Neuronal stem cell (in vitro differentiated cells): ENCODE measurements at regions not wholly inside any gene's neighbourhood (a gene's known extent, or its start where the extent isn't known, plus 50 kb on each side); places are given as distances from the start of the nearest gene placed in this dataset.

Source experiments
- DNase-seq: peaks from one replicate; pipeline ENCODE4 v3.0.0-alpha.2; 2013; ENCODE audit warnings: low spot score
- H2AFZ ChIP-seq: one replicate; pipeline ENCODE4 v1.6.1; 2013; ENCODE audit warnings: mild to moderate bottlenecking, low read length, inconsistent platforms
- H2AK5ac ChIP-seq: 2 replicates; pipeline ENCODE4 v1.6.1; 2013; ENCODE audit warnings: low read depth, mild to moderate bottlenecking, inconsistent platforms, low read length, moderate library complexity, mixed read lengths
- H2BK120ac ChIP-seq: 2 replicates; pipeline ENCODE4 v1.6.1; 2013; ENCODE audit warnings: low read depth, mild to moderate bottlenecking, inconsistent platforms, low read length, moderate library complexity, mixed read lengths
- H2BK12ac ChIP-seq: one replicate; pipeline ENCODE4 v1.6.1; 2013; ENCODE audit warnings: low read length, inconsistent platforms
- H2BK15ac ChIP-seq: 2 replicates; pipeline ENCODE4 v1.6.1; 2013; ENCODE audit warnings: mild to moderate bottlenecking, low read length, inconsistent platforms, mixed read lengths
- H2BK5ac ChIP-seq: one replicate; pipeline ENCODE4 v1.6.1; 2013; ENCODE audit warnings: inconsistent platforms, mild to moderate bottlenecking, low read length, moderate library complexity
- H3K14ac ChIP-seq: one replicate; pipeline ENCODE4 v1.6.1; 2013; ENCODE audit warnings: low read length, inconsistent platforms
- H3K18ac ChIP-seq: 2 replicates; pipeline ENCODE4 v1.6.1; 2013; ENCODE audit warnings: low read length, inconsistent platforms
- H3K23ac ChIP-seq: 2 replicates; pipeline ENCODE4 v1.6.1; 2013; ENCODE audit warnings: low read depth, mild to moderate bottlenecking, mixed read lengths, low read length, inconsistent platforms; ENCODE audit not compliant: poor library complexity
- H3K27ac ChIP-seq: replicated peaks from 3 replicates; pipeline ENCODE4 v1.5.1; 2013; ENCODE audit warnings: low read length, inconsistent platforms
- H3K27me3 ChIP-seq, 3 experiments: 2 replicates each; pipeline ENCODE4 v1.6.1; 2013; ENCODE audit warnings: low read length in 3 of 3, mild to moderate bottlenecking in 2 of 3, inconsistent platforms in 1 of 3, low read depth in 1 of 3, mixed read lengths in 1 of 3, moderate library complexity in 1 of 3; ENCODE audit not compliant: control insufficient read depth in 3 of 3, insufficient read depth in 3 of 3
- H3K36me3 ChIP-seq, 2 donors: replicated peaks in 1 of 2; 2 replicates each; pipeline ENCODE4 v1.6.1; 2013; ENCODE audit warnings: low read length in 2 of 2; ENCODE audit not compliant: control insufficient read depth in 2 of 2, insufficient read depth in 2 of 2
- H3K4ac ChIP-seq: 2 replicates; pipeline ENCODE4 v1.6.1; 2013; ENCODE audit warnings: inconsistent platforms, mild to moderate bottlenecking, low read length, moderate library complexity
- H3K4me1 ChIP-seq, 2 donors: 1 replicate in 1 of 2; 2 replicates in 1 of 2; pipeline ENCODE4 v1.6.1; 2013; ENCODE audit warnings: low read length in 2 of 2, low read depth in 1 of 2; ENCODE audit not compliant: control insufficient read depth in 2 of 2, insufficient read depth in 1 of 2
- H3K4me2 ChIP-seq: one replicate; pipeline ENCODE4 v1.6.1; 2013; ENCODE audit warnings: mild to moderate bottlenecking, low read length, inconsistent platforms; ENCODE audit not compliant: insufficient read depth, poor library complexity, severe bottlenecking
- H3K4me3 ChIP-seq, 2 donors: 2 replicates each; pipeline ENCODE4 v1.5.1; 2013; ENCODE audit warnings: low read length in 2 of 2, mild to moderate bottlenecking in 2 of 2, inconsistent platforms in 1 of 2, moderate library complexity in 1 of 2
- H3K79me1 ChIP-seq: one replicate; pipeline ENCODE4 v1.6.1; 2013; ENCODE audit warnings: low read depth, mild to moderate bottlenecking, inconsistent platforms, low read length, moderate library complexity
- H3K9ac ChIP-seq: one replicate; pipeline ENCODE4 v1.6.1; 2013; ENCODE audit warnings: mild to moderate bottlenecking, low read depth, low read length, inconsistent platforms; ENCODE audit not compliant: poor library complexity
- H3K9me3 ChIP-seq, 2 donors: replicated peaks in 1 of 2; 2 replicates each; pipeline versions ENCODE3 to v1.6.1; 2013; ENCODE audit warnings: low read length in 2 of 2, mild to moderate bottlenecking in 2 of 2, inconsistent platforms in 1 of 2, low read depth in 1 of 2, mixed read lengths in 1 of 2, moderate library complexity in 1 of 2; ENCODE audit not compliant: control insufficient read depth in 2 of 2, insufficient read depth in 1 of 2
- H4K8ac ChIP-seq: one replicate; pipeline ENCODE4 v1.6.1; 2013; ENCODE audit warnings: low read depth, mild to moderate bottlenecking, inconsistent platforms, low read length, moderate library complexity
- H4K91ac ChIP-seq: one replicate; pipeline ENCODE4 v1.6.1; 2013; ENCODE audit warnings: low read length, low read depth, mild to moderate bottlenecking, inconsistent platforms; ENCODE audit not compliant: poor library complexity
- WGBS, 2 donors: extraction: QIAGEN DNeasy Blood & Tissue Kit; methylation state at CpG; one replicate each; pipeline ENCODE4 v1.1.7; 2013; ENCODE audit warnings: missing lambda C conversion rate in 2 of 2, mixed read lengths in 1 of 2; ENCODE audit not compliant: insufficient read length in 2 of 2, insufficient replicate concordance in 1 of 2; ENCODE audit errors: extremely low coverage in 2 of 2; 5-methylcytosine and 5-hydroxymethylcytosine counted together

DNA sequence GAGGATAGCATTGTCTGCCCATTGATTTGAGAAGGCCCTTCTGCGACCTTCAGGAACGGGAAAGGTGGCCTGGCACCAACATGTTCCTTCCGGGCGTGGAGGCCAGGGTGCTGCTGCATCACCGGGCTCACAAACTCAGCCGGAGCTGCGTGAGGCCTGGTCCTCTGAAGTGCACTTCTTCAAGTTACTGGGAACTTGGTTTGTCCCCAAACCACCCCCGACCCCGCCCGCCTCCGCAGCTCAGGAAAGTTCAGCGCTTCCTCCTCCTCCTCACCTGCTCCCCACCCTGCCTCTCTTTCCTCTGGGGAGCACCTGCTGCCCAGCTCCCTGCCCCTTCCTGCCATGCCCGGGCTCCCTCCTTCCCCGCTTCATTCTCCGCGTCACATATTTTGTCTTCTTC, 116.0 kb upstream of the LRPAP1 start:
- H3K9ac ChIP-seq, result no peak overlapping the region
- peak overlapping the region; percentile 37 for H3K23ac ChIP-seq
- peaks cover 0 to 1% of the 10 kb centered on the region in 2 donors for H3K9me3 ChIP-seq
- no peak overlapping the region for H2BK15ac ChIP-seq
- H4K8ac ChIP-seq, result no peak overlapping the region
- H2BK5ac ChIP-seq, result no peak overlapping the region
- no peak overlapping the region for H3K4ac ChIP-seq
- DNase-seq, result no peak
- no peak overlapping the region for H3K18ac ChIP-seq
- no peak overlapping the region for H2AFZ ChIP-seq
- no peak overlapping the region for H3K27ac ChIP-seq
- H4K91ac ChIP-seq, result no peak overlapping the region
- H3K27me3 ChIP-seq, result peaks cover 0 to 29% (median 0%) of the 10 kb centered on the region in 3 experiments
- H3K4me2 ChIP-seq, result no peak overlapping the region
- H3K4me3 ChIP-seq, result no peak overlapping the region
- no peak overlapping the region for H2BK120ac ChIP-seq
- H3K79me1 ChIP-seq, result peaks cover under 1% of the 10 kb centered on the region
- H3K14ac ChIP-seq, result no peak overlapping the region
- H3K36me3 ChIP-seq, result no peaks in the 10 kb centered on the region
- peaks cover 0 to 4% of the 10 kb centered on the region in 2 donors for H3K4me1 ChIP-seq
- no CpG with 5 or more reads among the region's 16 CpGs for WGBS, 2 donors
- no peak overlapping the region for H2BK12ac ChIP-seq
- no peak overlapping the region for H2AK5ac ChIP-seq

DNA sequence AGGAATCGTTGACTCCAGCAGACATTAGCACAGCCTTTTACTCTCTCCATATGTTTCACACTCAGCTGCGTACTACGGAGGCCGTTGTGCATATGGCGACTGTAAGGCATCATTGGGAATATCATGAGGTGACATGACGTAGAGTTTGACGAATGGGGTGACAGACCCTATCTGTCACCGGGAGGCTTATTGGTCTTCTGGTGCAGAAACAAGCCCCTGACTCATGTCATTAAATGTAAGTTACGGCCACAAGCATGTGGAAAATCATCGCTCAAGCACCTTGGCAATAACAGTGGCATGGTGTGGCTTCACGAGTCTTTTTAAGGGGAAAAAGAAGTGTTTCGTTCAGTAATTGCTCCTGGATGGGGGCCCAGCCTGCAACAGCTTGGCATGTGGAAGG, 115.2 kb upstream of the LRPAP1 start:
- Histone ChIP-seq H3K4me2 (no peak overlapping the region), H3K9me3 (peaks cover 0 to 1% of the 10 kb centered on the region in 2 donors), H4K91ac (no peak overlapping the region), H2BK12ac (no peak overlapping the region), H3K9ac (no peak overlapping the region), H4K8ac (no peak overlapping the region), H3K18ac (no peak overlapping the region), H3K4me3 (no peak overlapping the region), H3K23ac (no peak overlapping the region), H3K27ac (no peak overlapping the region), H3K4me1 (peaks cover 0 to 6% of the 10 kb centered on the region in 2 donors), H3K36me3 (no peaks in the 10 kb centered on the region), H2BK120ac (no peak overlapping the region), H2BK5ac (no peak overlapping the region), H3K79me1 (peaks cover 2% of the 10 kb centered on the region), H2BK15ac (no peak overlapping the region), H2AFZ (no peak overlapping the region), H3K4ac (no peak overlapping the region), H2AK5ac (no peak overlapping the region), H3K27me3 (peaks cover 0 to 29% (median 0%) of the 10 kb centered on the region in 3 experiments), H3K14ac (no peak overlapping the region)
- no peak for DNase-seq
- WGBS, 2 donors, result no CpG with 5 or more reads among the region's 12 CpGs

DNA sequence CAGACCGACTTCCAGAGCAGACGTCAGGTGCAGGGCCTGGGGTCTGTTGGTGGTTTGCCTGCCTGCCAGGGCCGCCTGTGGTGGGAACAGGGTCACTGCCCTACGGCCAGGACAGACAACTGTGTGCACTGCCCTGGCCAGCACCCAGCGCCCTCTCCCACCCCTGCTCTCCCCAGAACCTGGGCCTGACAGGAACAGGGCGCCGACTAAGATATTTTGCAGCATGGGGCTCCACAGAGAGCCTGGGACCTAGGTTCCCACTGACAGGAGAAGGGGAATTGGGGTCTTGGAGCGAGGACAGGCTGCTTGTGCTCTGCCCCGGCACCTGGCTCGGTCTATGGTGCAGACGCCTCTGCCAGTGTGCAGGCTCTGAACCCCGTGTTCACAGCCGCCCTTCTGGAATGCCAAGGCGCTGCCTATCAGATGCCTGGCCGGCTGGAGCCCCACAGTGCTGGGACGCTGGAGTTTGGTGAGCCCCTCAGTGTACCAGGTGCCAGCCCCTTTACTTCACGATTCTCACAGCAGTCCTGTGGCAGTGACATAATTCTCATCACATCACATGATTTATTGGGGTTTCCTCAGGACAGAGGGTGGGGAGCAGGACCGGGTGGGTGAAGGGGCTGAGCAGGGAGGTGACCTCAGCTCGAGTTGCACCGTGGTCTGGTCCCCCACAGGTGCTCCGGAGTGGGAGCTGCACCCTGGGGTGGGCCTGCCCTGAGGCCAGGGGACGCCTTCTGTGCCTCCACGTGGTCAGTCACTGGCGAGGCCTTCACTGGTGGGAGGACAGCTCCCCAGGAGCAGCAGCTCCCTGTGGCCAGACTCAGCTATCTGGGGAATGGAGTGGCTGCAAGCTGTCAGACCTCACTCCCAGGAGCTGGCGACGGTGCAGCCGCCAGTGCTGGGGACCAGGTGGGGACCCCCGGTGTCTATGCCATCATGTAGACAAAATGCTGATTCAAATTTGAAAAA, 113.8 kb upstream of the LRPAP1 start:
- H2AK5ac ChIP-seq, result peak overlapping the region; percentile 82
- peak overlapping the region; percentile 47 for H2BK5ac ChIP-seq
- no peak overlapping the region for H3K4me3 ChIP-seq
- no CpG with 5 or more reads among the region's 28 CpGs for WGBS, 2 donors
- H2BK120ac ChIP-seq, result no peak overlapping the region
- H3K79me1 ChIP-seq, result peaks cover 2% of the 10 kb centered on the region
- no peaks in the 10 kb centered on the region for H3K9me3 ChIP-seq
- H3K4ac ChIP-seq, result no peak overlapping the region
- DNase-seq, result no peak
- H3K23ac ChIP-seq, result peak overlapping the region; percentile 65
- peak overlapping the region; percentile 66 for H2BK15ac ChIP-seq
- peak overlapping the region; percentile 56 for H3K14ac ChIP-seq
- no peaks in the 10 kb centered on the region for H3K36me3 ChIP-seq
- H2AFZ ChIP-seq, result no peak overlapping the region
- H4K8ac ChIP-seq, result peak overlapping the region; percentile 59
- peaks cover 0 to 30% (median 0%) of the 10 kb centered on the region in 3 experiments for H3K27me3 ChIP-seq
- no peak overlapping the region for H3K27ac ChIP-seq
- peaks cover 0 to 4% of the 10 kb centered on the region in 2 donors for H3K4me1 ChIP-seq
- peak overlapping the region; percentile 58 for H2BK12ac ChIP-seq
- H4K91ac ChIP-seq, result no peak overlapping the region
- no peak overlapping the region for H3K4me2 ChIP-seq
- H3K18ac ChIP-seq, result peak overlapping the region; percentile 80
- no peak overlapping the region for H3K9ac ChIP-seq
